SK-N-SH (cell line): ENCODE measurements at regions not wholly inside any gene's neighbourhood (a gene's known extent, or its start where the extent isn't known, plus 50 kb on each side); places are given as distances from the start of the nearest gene placed in this dataset.

Source experiments
- EP300 ChIP-seq, 2 experiments: IDR thresholded peaks; 2 replicates each; pipeline versions ENCODE4 v1.4.0 to v1.6.1; 2012; ENCODE audit warnings: borderline replicate concordance in 1 of 2, low read depth in 1 of 2, low read length in 1 of 2
- POLR2AphosphoS5 ChIP-seq: IDR thresholded peaks from 2 replicates; pipeline ENCODE4 v1.6.1; 2012; ENCODE audit warnings: low read depth, low read length
- RAD21 ChIP-seq: IDR thresholded peaks from 2 replicates; pipeline ENCODE4 v1.6.1; 2012; ENCODE audit warnings: mild to moderate bottlenecking, low read length
- TEAD4 ChIP-seq: IDR thresholded peaks from 2 replicates; pipeline ENCODE4 v1.4.0; 2012; ENCODE audit warnings: mild to moderate bottlenecking, borderline replicate concordance; ENCODE audit not compliant: insufficient read depth
- USF2 ChIP-seq: fragments of 150-350 bp; IDR thresholded peaks from 2 replicates; pipeline ENCODE4 v1.6.1; 2017; ENCODE audit warnings: antibody characterized with exemption, low read length, low read depth, borderline replicate concordance
- TF ChIP-seq, protein P1 (sequence below): fragments of 200-600 bp; sonication (generic); IDR thresholded peaks from 2 replicates; pipeline ENCODE4 v1.6.1; 2017; ENCODE audit warnings: antibody characterized with exemption, mild to moderate bottlenecking, moderate library complexity

GRCh38 chr1:5111581-5111980 lies 457.2 kb downstream of the AJAP1 start:
- TF ChIP-seq, protein P1, sequence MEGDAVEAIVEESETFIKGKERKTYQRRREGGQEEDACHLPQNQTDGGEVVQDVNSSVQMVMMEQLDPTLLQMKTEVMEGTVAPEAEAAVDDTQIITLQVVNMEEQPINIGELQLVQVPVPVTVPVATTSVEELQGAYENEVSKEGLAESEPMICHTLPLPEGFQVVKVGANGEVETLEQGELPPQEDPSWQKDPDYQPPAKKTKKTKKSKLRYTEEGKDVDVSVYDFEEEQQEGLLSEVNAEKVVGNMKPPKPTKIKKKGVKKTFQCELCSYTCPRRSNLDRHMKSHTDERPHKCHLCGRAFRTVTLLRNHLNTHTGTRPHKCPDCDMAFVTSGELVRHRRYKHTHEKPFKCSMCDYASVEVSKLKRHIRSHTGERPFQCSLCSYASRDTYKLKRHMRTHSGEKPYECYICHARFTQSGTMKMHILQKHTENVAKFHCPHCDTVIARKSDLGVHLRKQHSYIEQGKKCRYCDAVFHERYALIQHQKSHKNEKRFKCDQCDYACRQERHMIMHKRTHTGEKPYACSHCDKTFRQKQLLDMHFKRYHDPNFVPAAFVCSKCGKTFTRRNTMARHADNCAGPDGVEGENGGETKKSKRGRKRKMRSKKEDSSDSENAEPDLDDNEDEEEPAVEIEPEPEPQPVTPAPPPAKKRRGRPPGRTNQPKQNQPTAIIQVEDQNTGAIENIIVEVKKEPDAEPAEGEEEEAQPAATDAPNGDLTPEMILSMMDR = no peak
- TF ChIP-seq EP300 (IDR thresholded peaks at IDR 0.05; ENCODE audit: borderline replicate concordance in 1 of 2, low read depth in 1 of 2, low read length in 1 of 2) (no peak), TEAD4 (no peak), POLR2AphosphoS5 (no peak), USF2 (no peak), RAD21 (no peak)
